H1 (cell line): ENCODE measurements at regions not wholly inside any gene's neighbourhood (a gene's known extent, or its start where the extent isn't known, plus 50 kb on each side); places are given as distances from the start of the nearest gene placed in this dataset.

Experiments
- BRCA1 ChIP-seq: IDR thresholded peaks from 2 replicates; pipeline ENCODE4 v1.6.1; 2012; ENCODE audit warnings: low read depth, low read length, improper control_type of control experiment
- FOSL1 ChIP-seq: IDR thresholded peaks from 2 replicates; pipeline ENCODE4 v1.6.1; 2011; ENCODE audit warnings: mild to moderate bottlenecking, low read depth, low read length, moderate library complexity; ENCODE audit not compliant: insufficient read depth
- TF ChIP-seq, protein P1 (sequence below): IDR thresholded peaks from 2 replicates; pipeline ENCODE4 v1.6.1; 2012; ENCODE audit warnings: inconsistent platforms
- TF ChIP-seq, protein P2 (sequence below): IDR thresholded peaks from 2 replicates; pipeline ENCODE4 v1.6.1; 2011; ENCODE audit warnings: low read depth, mild to moderate bottlenecking, low read length; ENCODE audit not compliant: insufficient read depth

DNA sequence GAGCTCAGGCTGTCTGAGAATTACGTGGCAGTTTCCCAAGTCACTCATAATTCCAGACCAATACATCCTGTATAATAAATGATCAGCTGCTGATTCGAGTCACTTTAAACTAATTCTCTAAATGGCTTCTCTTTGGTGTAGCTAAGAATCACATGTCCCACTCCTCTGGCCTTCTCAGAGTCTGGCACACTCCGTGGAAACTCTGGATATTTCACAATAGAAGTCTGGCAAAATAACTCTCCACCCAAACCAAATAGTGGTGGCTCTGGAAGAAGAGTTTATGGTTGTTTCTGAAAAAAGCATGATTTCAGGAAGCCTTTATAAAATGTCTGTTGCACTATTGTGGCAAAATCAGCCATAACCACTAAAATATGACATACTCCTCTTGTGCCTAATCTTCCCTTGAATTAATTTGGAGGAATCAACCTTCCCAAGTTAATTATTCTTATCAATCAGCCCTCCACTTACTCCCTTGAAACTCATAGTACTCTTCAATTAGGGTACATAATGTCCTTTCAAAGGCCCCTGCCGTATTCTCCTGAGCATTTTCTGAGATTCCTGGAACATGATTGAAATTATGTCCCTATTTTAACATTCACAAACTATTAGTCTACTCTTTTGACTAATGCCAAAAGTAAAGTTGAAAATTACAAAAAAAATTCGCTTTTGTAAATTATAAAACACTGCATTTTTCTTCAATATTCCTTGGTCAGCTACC lies 991.6 kb downstream of the FAT4 start (continued):
- TF ChIP-seq BRCA1 (no peak), FOSL1 (no peak)
- TF ChIP-seq, protein P1, sequence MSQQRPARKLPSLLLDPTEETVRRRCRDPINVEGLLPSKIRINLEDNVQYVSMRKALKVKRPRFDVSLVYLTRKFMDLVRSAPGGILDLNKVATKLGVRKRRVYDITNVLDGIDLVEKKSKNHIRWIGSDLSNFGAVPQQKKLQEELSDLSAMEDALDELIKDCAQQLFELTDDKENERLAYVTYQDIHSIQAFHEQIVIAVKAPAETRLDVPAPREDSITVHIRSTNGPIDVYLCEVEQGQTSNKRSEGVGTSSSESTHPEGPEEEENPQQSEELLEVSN: no peak
- TF ChIP-seq, protein P2, sequence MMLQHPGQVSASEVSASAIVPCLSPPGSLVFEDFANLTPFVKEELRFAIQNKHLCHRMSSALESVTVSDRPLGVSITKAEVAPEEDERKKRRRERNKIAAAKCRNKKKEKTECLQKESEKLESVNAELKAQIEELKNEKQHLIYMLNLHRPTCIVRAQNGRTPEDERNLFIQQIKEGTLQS: no peak
- TF ChIP-seq, all 59 proteins: peak for 0
